HG03039 (cell line): ENCODE measurements at regions not wholly inside any gene's neighbourhood (a gene's known extent, or its start where the extent isn't known, plus 50 kb on each side); places are given as distances from the start of the nearest gene placed in this dataset.

Experiments used
- ATAC-seq: cut with Tn5 transposase; IDR thresholded peaks from one replicate; pipeline ENCODE4 v1.9.1; 2021; ENCODE audit warnings: mild to moderate bottlenecking, moderate library complexity; ENCODE audit not compliant: unreplicated experiment

DNA sequence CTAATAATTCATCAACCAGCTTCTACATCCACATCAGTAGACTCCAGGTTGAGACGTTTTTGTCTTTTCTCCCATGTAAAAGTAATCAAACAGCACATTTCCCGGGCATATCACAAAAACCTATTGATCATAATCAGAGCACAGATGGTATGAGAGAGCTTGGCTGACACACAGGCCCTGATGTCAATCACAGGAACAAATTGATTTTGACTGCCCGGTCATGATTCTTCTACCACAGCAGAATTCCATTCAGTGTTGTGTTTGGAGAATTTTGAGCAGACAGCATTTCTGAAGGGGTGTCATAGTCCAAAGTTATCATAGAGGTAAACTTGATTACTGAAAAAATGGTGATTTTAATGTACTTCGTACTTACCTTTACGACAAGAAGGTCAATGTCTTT is 351.1 kb downstream of the ZSWIM6 start:
- no peak for ATAC-seq

DNA sequence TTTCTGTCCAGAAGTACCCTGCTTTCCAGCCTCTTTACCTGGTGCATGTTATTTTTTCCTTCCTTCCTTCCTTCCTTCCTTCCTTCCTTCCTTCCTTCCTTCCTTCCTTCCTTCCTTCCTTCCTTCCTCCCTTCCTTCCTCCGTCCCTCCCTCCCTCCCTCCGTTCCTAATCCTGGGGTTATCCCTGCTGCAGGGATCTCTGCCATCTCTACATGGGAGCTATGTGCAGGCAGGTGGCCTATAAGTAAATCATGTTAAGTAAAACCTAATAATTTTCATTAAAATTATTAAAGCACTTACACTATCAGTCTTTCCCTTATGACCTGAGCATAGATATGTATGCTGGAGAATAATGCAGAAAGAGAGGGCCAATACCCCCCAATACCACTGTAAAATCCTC is 351.9 kb downstream of the ZSWIM6 start:
- ATAC-seq: no peak

DNA sequence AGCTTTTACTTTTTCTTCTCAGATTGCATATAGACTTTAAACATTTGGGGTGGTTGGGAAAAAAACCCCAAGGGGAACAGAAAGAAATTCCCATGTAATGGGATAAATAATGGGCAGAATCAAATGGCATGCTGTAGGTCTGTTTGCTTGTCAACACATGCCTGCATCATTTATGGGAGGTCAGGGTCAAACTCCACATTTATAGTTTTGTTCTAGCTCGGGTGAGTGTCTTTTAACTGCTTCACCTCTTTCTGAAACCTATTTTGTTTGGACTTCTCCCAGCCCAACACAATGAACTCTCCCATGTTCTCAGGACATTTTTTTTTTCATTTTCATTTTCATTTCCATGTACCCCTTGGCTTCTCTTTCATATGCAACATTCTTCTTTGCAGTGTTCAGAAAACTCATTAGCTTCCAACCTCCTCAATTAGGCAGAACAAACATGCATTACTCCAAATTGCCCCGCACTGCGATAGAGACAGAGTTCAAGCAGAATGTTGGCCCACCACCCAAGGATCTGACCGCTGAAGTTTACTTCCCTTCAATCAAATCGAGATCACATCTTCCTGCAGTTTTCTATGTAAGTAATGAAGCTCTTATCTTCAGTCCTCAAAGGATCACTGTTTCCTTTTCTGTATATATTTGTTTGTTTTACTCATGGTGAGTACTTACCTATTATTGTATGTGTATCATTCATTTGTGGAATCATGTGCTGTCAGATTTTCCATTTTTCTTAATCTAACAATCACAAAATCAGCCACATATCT is 354.6 kb downstream of the ZSWIM6 start:
- no peak for ATAC-seq

DNA sequence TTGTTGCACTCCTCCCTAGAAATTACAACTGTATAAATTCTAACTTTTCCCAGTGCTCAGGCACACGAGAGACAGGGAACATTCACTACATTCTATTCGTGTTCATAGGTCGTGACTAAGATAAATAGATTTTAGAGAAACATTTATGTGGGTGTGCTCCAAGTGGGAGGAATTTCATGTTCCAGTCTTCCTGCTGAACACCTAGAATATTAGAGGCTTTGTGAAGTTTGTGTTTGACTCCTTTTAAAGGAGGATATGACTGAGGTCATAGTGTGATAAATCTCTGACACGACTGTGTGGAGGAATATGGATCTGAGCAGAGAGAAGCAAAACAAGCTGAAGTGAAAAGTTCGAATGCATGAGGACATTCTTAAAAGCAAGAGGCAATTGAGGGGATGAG is 355.3 kb downstream of the ZSWIM6 start:
- ATAC-seq: no peak

DNA sequence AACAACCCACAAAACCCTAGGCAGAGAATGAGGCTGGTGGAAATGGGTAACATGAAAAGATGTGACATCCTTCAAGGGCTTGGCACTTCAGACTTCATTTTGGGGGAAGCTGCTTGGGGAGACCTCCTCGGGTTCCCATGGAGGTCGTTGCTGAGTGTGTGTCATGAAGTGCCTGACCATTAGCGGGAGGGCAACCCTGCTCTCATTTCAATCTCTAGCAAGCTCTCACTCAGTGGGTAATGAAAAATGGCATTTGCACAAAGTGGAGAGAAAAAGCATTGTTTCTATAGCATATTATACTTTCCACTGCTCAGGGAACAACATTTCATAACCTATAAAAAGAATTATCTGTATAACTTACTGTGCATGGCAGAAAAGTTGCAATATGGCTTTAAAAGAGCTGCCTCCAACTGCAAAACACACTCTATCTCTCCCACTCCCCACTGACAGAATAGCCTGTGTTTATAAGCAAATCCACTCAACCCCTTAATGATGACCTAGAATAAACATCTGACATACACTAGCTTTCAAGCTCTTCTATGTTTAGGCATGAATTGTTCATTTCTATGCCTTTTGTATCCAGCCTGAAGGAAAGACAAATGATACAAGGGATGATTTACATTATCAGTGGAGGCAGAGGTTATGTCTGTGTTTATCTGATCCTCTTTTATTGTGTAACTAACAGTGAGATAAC is 357.2 kb downstream of the ZSWIM6 start:
- ATAC-seq: no peak

DNA sequence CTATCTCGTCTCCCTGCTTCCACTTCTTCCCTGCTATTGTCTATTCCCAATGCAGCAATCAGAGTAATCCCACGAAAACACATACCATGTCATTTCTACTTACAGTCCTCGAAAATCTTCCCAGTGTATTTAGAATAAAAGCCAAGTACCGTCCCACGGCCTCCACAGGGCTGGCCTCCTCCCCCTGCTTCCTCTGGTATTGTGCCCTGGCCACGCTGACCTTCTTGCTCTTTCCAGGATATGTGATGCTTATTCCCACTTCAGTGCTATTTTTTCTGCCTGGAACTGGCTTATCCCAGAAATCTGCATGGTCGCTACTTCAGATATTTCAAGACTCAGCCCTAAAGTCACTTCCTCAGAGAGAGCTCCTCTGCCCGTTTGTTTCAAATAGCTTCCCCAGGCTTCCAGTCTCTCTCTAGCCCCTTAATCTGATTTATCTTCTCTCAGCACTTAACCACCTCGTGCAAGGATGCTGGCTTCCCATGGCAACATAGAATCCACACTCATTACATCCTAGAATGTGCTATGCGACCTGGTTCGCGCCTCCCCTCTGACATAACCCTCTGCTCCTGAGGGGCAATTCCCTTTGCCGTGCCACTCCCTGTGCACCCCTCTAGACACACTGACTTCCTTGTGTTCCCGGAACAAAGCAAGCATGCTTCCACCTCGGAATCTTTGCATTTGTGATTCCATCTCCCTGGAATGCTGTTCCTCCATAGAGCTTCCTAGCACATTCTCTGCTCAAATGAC is 365.9 kb downstream of the ZSWIM6 start:
- no peak for ATAC-seq

DNA sequence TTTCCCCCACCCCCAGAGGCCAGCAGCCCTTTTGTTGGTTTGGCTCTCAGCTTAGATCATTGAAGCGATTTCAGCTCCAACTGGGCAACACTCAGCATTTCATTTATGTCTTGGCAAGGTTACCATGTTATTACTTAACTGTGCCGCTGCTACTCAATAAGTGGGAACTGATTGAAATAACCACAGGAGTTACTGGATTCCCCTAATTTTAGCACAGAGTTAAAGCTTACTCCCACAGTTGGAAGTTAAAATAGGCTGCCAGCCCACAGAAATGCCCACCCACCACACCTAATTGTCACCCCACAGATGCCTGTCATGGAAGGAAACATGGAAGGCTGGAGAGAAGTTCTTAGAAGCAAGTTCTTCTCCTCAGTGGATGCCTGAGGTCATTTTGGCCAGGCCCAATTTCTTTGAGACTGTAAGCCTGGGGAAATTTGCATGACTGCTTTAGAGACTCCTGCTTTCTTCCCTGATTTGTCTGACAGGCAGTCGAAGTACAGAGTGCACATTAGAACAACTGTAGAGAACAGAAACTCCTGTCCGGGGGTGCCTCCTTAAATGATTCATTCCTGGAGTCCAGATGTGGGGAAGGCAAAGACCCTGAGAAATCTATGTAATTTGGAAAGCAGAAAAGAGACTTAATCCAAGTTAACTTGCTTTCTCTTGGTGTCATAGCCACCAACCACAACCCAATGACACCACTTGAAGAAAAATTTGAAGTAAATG is 370.0 kb downstream of the ZSWIM6 start:
- ATAC-seq: peak; percentile 79

DNA sequence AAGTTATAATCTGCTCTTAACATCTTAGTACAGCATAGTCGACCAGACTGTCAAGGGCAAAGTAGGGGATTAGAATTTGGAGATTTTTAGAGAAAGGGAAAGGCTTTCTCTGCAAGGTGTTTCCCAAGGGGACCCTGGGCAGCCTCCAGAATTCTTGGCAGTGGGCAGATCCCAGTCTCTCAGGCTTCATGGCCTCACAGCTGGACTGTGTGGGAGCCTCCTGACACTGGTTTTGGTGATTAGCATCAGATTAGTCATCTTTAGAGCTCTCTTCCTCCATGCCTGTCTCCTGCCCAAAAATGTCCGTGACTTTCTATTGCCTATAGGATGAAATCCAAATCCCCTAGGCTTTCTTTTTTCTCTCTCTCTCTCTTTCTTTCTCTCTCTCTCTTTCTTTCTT is 370.7 kb downstream of the ZSWIM6 start:
- ATAC-seq: peak; percentile 27

DNA sequence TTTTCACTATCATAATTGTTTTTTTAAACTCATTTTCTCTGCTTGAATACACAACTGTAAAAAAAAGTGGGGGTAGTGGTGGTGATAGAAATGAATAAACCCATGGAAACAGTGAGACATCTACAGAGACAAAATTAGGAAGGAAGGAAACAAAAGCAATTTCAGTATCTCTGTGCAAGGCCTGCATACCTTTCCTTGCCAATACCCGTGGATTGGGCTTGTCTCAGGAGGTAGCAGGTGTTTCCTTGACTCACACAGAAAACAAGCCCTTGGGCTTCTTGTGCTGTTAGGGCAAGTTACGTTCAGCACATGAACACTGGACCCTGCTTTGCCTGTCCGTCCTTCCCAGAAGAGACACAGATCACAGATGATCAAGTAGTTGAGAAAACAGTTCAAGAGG is 372.2 kb downstream of the ZSWIM6 start:
- ATAC-seq: no peak

DNA sequence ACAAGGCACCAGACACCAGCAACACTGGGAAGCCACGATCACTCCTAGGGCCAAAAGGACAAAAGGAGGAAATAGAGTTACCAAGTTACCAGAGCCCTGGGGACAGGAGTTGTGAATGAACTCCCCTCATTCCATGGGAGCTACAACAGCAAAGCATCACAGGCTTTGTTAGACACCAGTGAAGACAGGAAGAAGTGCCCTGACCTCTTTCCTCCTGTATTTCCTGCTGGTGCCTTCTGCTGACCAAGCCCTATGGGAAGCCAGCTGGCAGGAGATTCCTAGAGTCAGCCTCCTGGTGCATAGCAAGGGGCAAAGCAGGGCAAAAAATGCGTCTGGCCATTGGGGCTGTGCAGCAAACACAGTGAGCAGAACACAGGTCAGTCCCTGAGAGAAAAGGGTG is 374.7 kb downstream of the ZSWIM6 start:
- no peak for ATAC-seq

DNA sequence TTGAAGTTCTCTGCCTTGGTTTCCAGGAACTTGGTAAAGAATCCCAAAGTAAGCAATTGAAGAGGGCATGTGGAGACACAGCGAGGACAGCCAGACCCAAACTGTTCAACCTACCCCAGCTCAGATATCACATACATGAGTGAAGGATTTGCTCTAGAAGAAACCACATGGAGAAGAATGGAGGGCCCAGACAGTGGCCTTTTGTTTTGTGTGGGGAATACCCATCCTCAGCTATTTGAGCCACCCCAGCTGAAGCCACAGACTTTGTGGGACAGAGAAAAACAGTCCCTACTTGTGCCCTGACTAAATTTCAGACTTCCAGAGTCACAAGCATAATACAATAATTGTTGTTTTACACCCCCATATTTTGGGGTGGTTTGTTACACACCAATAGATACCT is 387.1 kb downstream of the ZSWIM6 start:
- ATAC-seq: no peak

DNA sequence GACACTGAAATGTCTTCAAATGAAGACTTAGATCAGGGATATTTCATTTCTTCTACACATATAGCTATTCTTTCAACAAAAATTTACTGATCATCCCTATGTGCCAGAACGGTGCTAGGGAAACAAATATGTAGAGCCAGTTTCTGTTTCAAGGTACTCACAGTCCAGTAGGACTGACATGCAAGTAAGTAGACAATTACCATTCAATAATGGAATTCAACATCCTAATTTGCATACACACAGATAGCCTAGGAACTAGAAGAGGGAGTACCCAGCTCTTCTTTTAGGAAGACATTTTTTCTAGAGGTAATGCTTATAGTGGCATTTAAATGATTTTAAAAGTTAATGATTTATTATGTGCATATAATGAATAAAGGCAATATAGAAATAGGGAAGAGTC is 388.8 kb downstream of the ZSWIM6 start:
- no peak for ATAC-seq

DNA sequence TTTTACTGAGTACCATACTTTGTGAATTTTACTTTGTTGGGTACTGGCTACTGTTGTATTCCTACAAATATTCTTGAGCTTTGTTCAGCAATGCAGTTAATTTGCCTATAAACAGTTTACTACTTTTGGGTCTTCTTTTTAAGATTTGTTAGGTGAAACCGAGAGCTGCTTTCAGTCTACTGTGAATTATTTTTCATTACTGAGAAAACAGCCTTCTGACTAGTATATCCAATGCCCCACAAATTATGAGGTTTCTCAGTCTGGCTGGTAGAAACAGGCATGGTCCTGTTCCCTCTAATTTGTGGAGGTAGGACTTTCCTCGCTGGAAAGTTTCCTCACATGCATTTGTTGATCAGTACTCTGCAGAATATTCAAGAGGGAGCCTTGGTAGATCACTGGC is 392.0 kb downstream of the ZSWIM6 start:
- ATAC-seq: no peak

DNA sequence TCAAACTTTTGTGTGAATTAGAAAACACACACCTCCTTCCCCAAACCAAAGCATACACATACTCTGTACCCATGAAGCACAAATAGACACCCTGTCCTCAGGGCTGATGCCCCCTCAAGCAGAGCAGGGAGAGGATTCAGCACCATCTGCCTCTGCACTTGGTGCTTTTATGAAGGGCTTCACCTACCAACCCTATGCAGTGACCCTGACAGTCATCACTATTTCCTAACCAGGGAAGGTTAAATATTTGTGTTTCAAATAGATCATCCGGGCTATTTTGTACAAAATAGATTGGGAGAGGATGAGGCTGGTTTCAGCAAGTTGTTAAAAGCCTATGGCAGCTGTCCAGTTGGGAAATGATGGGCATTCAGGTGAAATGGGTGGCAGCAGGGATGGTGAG is 396.2 kb downstream of the ZSWIM6 start:
- no peak for ATAC-seq

DNA sequence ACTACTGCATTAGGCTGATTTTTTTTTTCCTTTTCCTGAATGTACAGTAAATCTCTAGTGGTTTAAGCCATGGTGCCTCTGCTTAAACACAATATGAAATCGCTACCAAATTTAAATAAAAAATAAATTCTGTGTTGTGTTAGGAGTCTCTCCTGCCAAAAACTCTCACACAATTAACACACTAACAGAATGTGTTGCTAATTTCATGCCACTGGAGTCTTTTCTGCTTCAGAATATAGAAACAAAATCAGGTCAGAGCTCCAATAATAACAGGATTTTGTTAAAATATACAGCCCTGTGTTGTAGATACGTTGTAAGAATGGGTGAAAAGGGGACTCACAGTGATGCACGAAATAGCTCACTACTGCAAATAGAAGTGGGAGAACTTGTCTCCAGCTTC is 398.8 kb downstream of the ZSWIM6 start:
- no peak for ATAC-seq

DNA sequence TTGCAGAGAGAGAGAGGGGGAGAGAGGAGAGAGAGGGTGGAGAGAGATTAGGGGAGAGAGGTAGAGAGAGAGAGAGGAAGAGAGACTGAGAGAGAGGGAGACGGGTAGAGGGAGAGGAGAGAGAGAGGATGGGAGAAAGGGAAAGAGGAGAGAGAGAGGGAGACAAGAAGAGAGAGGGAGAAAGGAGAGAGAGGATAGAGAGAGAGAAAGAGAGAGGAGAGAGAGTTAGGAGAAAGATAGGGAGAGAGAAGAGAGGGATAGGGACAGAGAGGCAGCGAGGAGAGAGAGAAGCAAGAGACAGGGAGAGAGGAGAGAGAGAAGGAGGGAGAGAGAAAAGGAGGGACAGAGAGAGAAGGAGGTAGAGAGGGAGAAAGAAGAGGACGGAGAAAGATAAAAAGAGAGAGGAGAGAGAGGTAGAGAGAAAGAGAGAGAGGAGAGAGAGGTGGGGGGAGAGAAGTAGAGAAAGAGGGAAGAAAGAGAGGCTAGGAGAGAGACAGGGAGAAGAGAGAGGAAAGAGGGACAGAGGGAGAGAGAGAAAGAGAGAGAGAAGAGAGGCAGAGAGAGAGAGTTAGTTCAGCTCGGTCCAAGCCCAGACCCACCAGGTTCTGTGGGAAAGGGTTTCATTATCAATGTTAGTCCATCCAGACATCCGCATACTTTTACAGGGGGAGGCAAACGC is 399.3 kb downstream of the ZSWIM6 start:
- no peak for ATAC-seq

DNA sequence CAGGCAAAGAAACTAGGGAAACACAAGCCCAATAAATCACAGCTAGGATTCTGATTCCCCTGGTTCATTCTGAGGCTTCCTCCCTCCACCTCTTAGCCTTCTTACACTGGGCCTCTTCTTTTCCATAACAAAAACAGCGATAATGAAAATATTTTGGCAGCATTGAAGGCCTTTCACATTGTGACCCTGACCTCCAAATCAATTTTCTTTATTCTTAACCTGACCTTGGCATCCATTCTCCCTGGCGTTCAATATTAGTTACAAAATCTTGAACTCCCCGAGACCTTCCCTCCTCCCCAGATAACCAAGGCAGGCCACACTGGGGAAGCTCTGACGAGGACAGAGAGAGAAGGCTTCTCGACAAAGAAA is 399.9 kb downstream of the ZSWIM6 start:
- ATAC-seq: no peak

DNA sequence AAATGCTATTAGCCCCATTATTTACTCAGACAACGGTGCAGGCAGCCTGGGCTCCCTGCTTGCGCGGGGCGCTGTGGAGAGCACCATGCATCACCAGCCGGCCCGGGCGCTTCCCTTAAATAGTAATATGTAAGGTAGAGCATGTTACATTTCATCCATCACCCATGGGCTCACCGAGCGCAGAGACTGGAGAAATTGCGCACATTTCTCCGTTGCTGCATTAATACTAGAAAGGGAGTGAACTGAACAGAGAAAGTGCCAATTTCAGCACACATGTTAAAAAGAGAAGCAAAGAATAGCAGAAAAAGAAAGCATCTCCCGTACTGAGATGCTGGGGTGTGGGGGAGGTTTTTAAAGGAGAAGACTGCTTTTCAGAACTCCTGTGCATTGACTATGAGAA is 400.3 kb downstream of the ZSWIM6 start:
- no peak for ATAC-seq

DNA sequence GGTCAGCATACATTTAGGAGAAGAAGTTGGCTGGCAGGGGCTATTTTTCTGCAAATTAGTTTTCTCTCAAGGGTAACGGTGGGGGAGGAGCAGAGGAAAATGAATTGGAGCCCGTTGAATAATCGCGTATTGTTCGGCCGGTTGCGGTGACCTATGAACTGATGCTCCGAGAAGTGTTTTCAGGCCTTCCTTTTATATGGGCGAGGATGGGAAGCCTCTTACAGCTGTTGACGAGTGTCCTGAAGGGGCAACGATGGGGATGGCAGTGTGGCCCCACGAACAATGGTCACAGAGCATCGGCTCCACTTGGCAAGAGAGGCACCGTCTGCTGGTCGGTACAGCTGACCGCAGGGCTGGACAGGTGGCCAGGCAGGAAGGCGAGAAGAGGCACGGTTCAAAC is 400.7 kb downstream of the ZSWIM6 start:
- ATAC-seq: no peak

DNA sequence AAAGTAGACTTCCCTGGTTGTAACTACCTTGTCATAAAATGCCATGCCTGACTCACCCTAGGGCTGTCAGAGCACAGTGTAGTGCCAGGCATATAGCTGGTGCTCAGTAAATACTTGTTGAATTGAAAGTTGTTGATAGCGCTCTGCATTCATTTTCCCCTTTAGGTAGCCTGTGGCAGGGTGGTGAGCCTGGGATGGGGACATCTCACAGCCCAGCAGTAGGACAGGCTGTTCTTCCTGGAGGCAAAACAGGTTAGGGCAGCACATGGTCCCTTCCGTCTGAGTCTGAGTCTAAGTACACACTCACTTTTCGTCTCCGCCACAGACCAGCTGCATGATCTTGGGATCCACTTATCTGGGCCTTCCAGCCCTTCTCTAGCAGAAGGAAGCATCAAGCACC is 401.9 kb downstream of the ZSWIM6 start:
- ATAC-seq: no peak

DNA sequence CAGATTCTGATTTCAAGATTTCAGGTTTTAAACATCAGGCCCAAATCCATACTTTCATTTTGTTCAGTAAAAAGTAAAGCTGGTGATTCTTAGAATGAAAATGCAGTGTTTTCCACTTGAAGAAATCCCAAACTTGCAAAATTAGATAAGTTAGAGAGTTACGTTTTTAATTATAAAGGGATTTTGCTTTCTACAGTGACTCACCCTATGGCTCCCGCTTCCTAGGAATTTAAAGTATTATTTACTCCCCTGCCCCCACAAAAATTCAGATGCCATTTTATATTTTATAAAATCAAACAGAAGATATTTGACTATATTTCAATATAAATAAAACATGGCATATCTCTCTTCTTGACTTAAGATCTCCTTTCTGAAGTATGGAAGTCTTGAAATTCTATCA is 402.9 kb downstream of the ZSWIM6 start:
- no peak for ATAC-seq
